Astrocyte (in vitro differentiated cells and primary cell): ENCODE measurements at regions not wholly inside any gene's neighbourhood (a gene's known extent, or its start where the extent isn't known, plus 50 kb on each side); places are given as distances from the start of the nearest gene placed in this dataset.

Experiments
- CTCF ChIP-seq: IDR thresholded peaks from 2 replicates; pipeline ENCODE4 v1.5.1; 2011; ENCODE audit warnings: low read depth, mild to moderate bottlenecking, inconsistent platforms, low read length, moderate library complexity; ENCODE audit not compliant: insufficient read depth
- EZH2 ChIP-seq: IDR thresholded peaks from 2 replicates; pipeline ENCODE4 v1.6.1; 2012; ENCODE audit warnings: mild to moderate bottlenecking, low read length, inconsistent platforms; ENCODE audit not compliant: insufficient read depth

GRCh38 chr12:3973973-3974644 lies 100.9 kb upstream of the PARP11 start:
- TF ChIP-seq CTCF (no peak), EZH2 (no peak)
